Left ventricle myocardium inferior (tissue), 1 donor: ENCODE measurements at regions not wholly inside any gene's neighbourhood (a gene's known extent, or its start where the extent isn't known, plus 50 kb on each side); places are given as distances from the start of the nearest gene placed in this dataset.

Source experiments
- DNase-seq: peaks from one replicate; pipeline ENCODE4 v3.0.0-alpha.2; 2020
- H3K27ac ChIP-seq: fragments of 200-600 bp; replicated peaks from 2 replicates; pipeline ENCODE4 v1.8.0; 2021
- H3K27me3 ChIP-seq: fragments of 200-600 bp; 2 replicates; pipeline ENCODE4 v1.8.0; 2021; ENCODE audit warnings: low read depth
- H3K36me3 ChIP-seq: fragments of 200-600 bp; 2 replicates; pipeline ENCODE4 v1.8.0; 2021
- H3K4me1 ChIP-seq: fragments of 200-600 bp; 2 replicates; pipeline ENCODE4 v1.8.0; 2021
- H3K4me3 ChIP-seq: fragments of 200-600 bp; 2 replicates; pipeline ENCODE4 v1.8.0; 2021; ENCODE audit warnings: mild to moderate bottlenecking, moderate library complexity
- H3K9me3 ChIP-seq: fragments of 200-600 bp; replicated peaks from 2 replicates; pipeline ENCODE4 v1.8.0; 2021
- CTCF ChIP-seq: fragments of 200-600 bp; IDR thresholded peaks from 2 replicates; pipeline ENCODE4 v1.8.0; 2021; ENCODE audit warnings: antibody characterized with exemption, mild to moderate bottlenecking, borderline replicate concordance
- intact Hi-C: fragments of 100-400 bp; cut with micrococcal nuclease; formaldehyde crosslinking; loops from one replicate; pipeline ENCODE4 v1.11.0; 2022
- donor health status: DM: no; HTN: yes; CAD: no; lungs with severe emphysema.

GRCh38 chr12:46926526-46926925, 100.7 kb upstream of the SLC38A4 start:
- no peak for DNase-seq
- H3K4me1 ChIP-seq, result no peaks in the 10 kb centered on the region
- no peaks in the 10 kb centered on the region for H3K27me3 ChIP-seq
- no peaks in the 10 kb centered on the region for H3K9me3 ChIP-seq
- H3K36me3 ChIP-seq, result no peaks in the 10 kb centered on the region
- no peak overlapping the region for H3K4me3 ChIP-seq
- no peak for TF ChIP-seq CTCF
- intact Hi-C loops, result no loop called here
- no peak overlapping the region for H3K27ac ChIP-seq

GRCh38 chr12:46930101-46930500, 104.3 kb upstream of the SLC38A4 start:
- Histone ChIP-seq H3K36me3 (no peaks in the 10 kb centered on the region), H3K4me3 (no peak overlapping the region), H3K27ac (no peak overlapping the region), H3K27me3 (no peaks in the 10 kb centered on the region), H3K4me1 (no peaks in the 10 kb centered on the region), H3K9me3 (peaks cover 4% of the 10 kb centered on the region)
- DNase-seq, result no peak
- no peak for TF ChIP-seq CTCF
- intact Hi-C loops, result loop anchor here (5.0 kb wide), 1 partner anchor 253 kb away; no protein-coding TSS in a partner anchor

- H3K4me1 ChIP-seq, result no peaks in the 10 kb centered on the region
- intact Hi-C loops, result loop anchor here (5.0 kb wide), 1 partner anchor 257 kb away; no protein-coding TSS in a partner anchor
- peak; percentile 70 for TF ChIP-seq CTCF
- no peaks in the 10 kb centered on the region for H3K36me3 ChIP-seq
- no peak for DNase-seq
- no peak overlapping the region for H3K4me3 ChIP-seq
- no peak overlapping the region for H3K27ac ChIP-seq
- peaks cover 4% of the 10 kb centered on the region for H3K9me3 ChIP-seq
- no peaks in the 10 kb centered on the region for H3K27me3 ChIP-seq
Observed at GRCh38 chr12:46933947-46934346, 108.2 kb upstream of the SLC38A4 start.

GRCh38 chr12:46934374-46935111, 108.7 kb upstream of the SLC38A4 start:
- H3K9me3 ChIP-seq, result peaks cover 4% of the 10 kb centered on the region
- H3K4me3 ChIP-seq, result no peak overlapping the region
- no peaks in the 10 kb centered on the region for H3K36me3 ChIP-seq
- H3K4me1 ChIP-seq, result no peaks in the 10 kb centered on the region
- intact Hi-C loops, result loop anchor here (5.0 kb wide), 1 partner anchor 257 kb away; no protein-coding TSS in a partner anchor
- H3K27ac ChIP-seq, result no peak overlapping the region
- no peak for DNase-seq
- TF ChIP-seq CTCF, result no peak
- no peaks in the 10 kb centered on the region for H3K27me3 ChIP-seq

- H3K4me3 ChIP-seq, result no peak overlapping the region
- no peaks in the 10 kb centered on the region for H3K4me1 ChIP-seq
- H3K9me3 ChIP-seq, result peaks cover 4% of the 10 kb centered on the region
- intact Hi-C loops, result no loop called here
- no peak for DNase-seq
- H3K27ac ChIP-seq, result no peak overlapping the region
- TF ChIP-seq CTCF, result no peak
- H3K27me3 ChIP-seq, result no peaks in the 10 kb centered on the region
- H3K36me3 ChIP-seq, result no peaks in the 10 kb centered on the region
Observed at GRCh38 chr12:46935271-46935847, 109.6 kb upstream of the SLC38A4 start.
